HCT116 (cell line): ENCODE measurements at regions not wholly inside any gene's neighbourhood (a gene's known extent, or its start where the extent isn't known, plus 50 kb on each side); places are given as distances from the start of the nearest gene placed in this dataset.
A peak's percentile ranks its signal among the peaks of the same experiment; 100 is the strongest.

Experiments
- ATAC-seq: fragments of 200-7000 bp; cut with Tn5 transposase; 2 replicates; pipeline ENCODE4 v1.9.1; 2020; ENCODE audit warnings: mild to moderate bottlenecking, moderate library complexity
- BruUV-seq: library from RNA; stranded (reverse); fragments of 400-500 nt; replicated peaks from 2 replicates; lab custom pipeline; 2021; lab: Mats Ljungman, UMichigan
- CTCF ChIA-PET: fragments of 300-600 bp; sonication (Branson Sonifier 250); formaldehyde crosslinking; loops from one replicate; lab custom pipeline; 2021; ENCODE audit warnings: antibody characterized with exemption; lab: Charles Lee
- POLR2A ChIA-PET: fragments of 300-600, 350-600 bp; sonication (Branson Sonifier 250); formaldehyde crosslinking; loops from one replicate; lab custom pipeline; 2021; ENCODE audit warnings: antibody characterized with exemption; lab: Charles Lee
- RAD21 ChIA-PET, 2 experiments: fragments of 300-600 bp; sonication (Branson Sonifier 250); formaldehyde crosslinking; loops; one replicate each; lab custom pipeline; 2023; ENCODE audit warnings: low total read pairs in 2 of 2; ENCODE audit not compliant: uncharacterized antibody in 2 of 2, unreplicated experiment in 2 of 2, low non-redundant PET in 1 of 2; lab: Charles Lee
- DNase-seq: peaks from one replicate; pipeline ENCODE4 v3.0.0-alpha.2; 2010; ENCODE audit warnings: low read depth, low spot score
- H2AFZ ChIP-seq: fragments of 200-600 bp; shearing (Covaris generic), sonication (generic); 2 replicates; pipeline ENCODE4 v1.6.1; 2017; ENCODE audit warnings: low read depth, mixed run types, mixed read lengths, antibody characterized with exemption, low read length; ENCODE audit not compliant: poor library complexity, severe bottlenecking
- H3K27ac ChIP-seq: 2 replicates; pipeline ENCODE4 v1.5.1; 2012; ENCODE audit warnings: low read depth, low read length
- H3K27me3 ChIP-seq: fragments of 200-600 bp; sonication (generic); 2 replicates; pipeline ENCODE4 v1.6.1; 2016; ENCODE audit warnings: mixed run types, low read length, mixed read lengths; ENCODE audit not compliant: insufficient read depth
- H3K36me3 ChIP-seq, 2 experiments: fragments of 200-500 bp in 1 of 2; fragments of 200-600 bp in 1 of 2; sonication (Bioruptor generic) in 1 of 2; sonication (generic) in 1 of 2; 2 replicates each; pipeline versions ENCODE4 v1.5.1 to v1.6.1; 2014 to 2016; ENCODE audit warnings: low read length in 2 of 2, inconsistent platforms in 1 of 2, mixed read lengths in 1 of 2, mixed run types in 1 of 2; ENCODE audit not compliant: insufficient read depth in 2 of 2, control insufficient read depth in 1 of 2
- H3K4me1 ChIP-seq, 2 experiments: fragments of 200-600 bp in 1 of 2; sonication (generic) in 1 of 2; 2 replicates each; pipeline versions ENCODE4 v1.5.1 to v1.6.1; 2012 to 2017; ENCODE audit warnings: low read length in 2 of 2, inconsistent platforms in 1 of 2, mild to moderate bottlenecking in 1 of 2, mixed read lengths in 1 of 2, mixed run types in 1 of 2, moderate library complexity in 1 of 2; ENCODE audit not compliant: insufficient read depth in 2 of 2, control insufficient read depth in 1 of 2
- H3K4me2 ChIP-seq: fragments of 200-600 bp; sonication (generic); 2 replicates; pipeline ENCODE4 v1.6.1; 2017; ENCODE audit warnings: mixed run types, low read length, mixed read lengths
- H3K4me3 ChIP-seq, 2 experiments: fragments of 200-600 bp in 1 of 2; sonication (generic) in 1 of 2; replicated peaks in 1 of 2; 2 replicates each; pipeline ENCODE4 v1.5.1; 2011 to 2016; ENCODE audit warnings: low read length in 2 of 2, control low read depth in 1 of 2, low read depth in 1 of 2, mild to moderate bottlenecking in 1 of 2, mixed read lengths in 1 of 2, mixed run types in 1 of 2
- H3K79me2 ChIP-seq: fragments of 200-600 bp; sonication (generic); 2 replicates; pipeline ENCODE4 v1.6.1; 2017; ENCODE audit warnings: mild to moderate bottlenecking, mixed run types, low read length, moderate library complexity, mixed read lengths; ENCODE audit not compliant: insufficient read depth
- H3K9ac ChIP-seq: fragments of 200-600 bp; sonication (generic); 2 replicates; pipeline ENCODE4 v1.6.1; 2016; ENCODE audit warnings: low read length, mixed read lengths
- H3K9me2 ChIP-seq: fragments of 200-600 bp; sonication (generic), shearing (Covaris generic); 2 replicates; pipeline ENCODE4 v1.6.1; 2017; ENCODE audit warnings: mixed run types, mild to moderate bottlenecking, moderate library complexity; ENCODE audit not compliant: insufficient read depth
- H3K9me3 ChIP-seq, 2 experiments: fragments of 200-500 bp in 1 of 2; fragments of 200-600 bp in 1 of 2; sonication (Bioruptor generic) in 1 of 2; sonication (generic) in 1 of 2; 2 replicates each; pipeline ENCODE4 v1.6.1; 2014 to 2017; ENCODE audit warnings: low read length in 2 of 2, mixed read lengths in 2 of 2, inconsistent platforms in 1 of 2, low read depth in 1 of 2, mild to moderate bottlenecking in 1 of 2, mixed run types in 1 of 2, moderate library complexity in 1 of 2; ENCODE audit not compliant: control insufficient read depth in 1 of 2, insufficient read depth in 1 of 2
- H4K20me1 ChIP-seq: fragments of 200-600 bp; sonication (generic), shearing (Covaris generic); 2 replicates; pipeline ENCODE4 v1.6.1; 2017; ENCODE audit warnings: mixed run types, mild to moderate bottlenecking, moderate library complexity; ENCODE audit not compliant: insufficient read depth
- CBX3 ChIP-seq: IDR thresholded peaks from 2 replicates; pipeline ENCODE4 v1.6.1; 2012; ENCODE audit warnings: low read depth
- CTCF ChIP-seq, 3 experiments: fragments of 200-600 bp in 1 of 3; sonication (generic) in 1 of 3; IDR thresholded peaks in 2 of 3; conservative IDR thresholded peaks in 1 of 3; 2 replicates each; pipeline ENCODE4 v1.5.1; 2012 to 2017; ENCODE audit warnings: low read depth in 2 of 3, low read length in 2 of 3, antibody characterized with exemption in 1 of 3, borderline replicate concordance in 1 of 3, control low read depth in 1 of 3, mild to moderate bottlenecking in 1 of 3, mixed read lengths in 1 of 3, mixed run types in 1 of 3, moderate library complexity in 1 of 3; ENCODE audit not compliant: insufficient read depth in 1 of 3
- EGR1 ChIP-seq: IDR thresholded peaks from 2 replicates; pipeline ENCODE4 v1.6.1; 2012; ENCODE audit warnings: low read depth
- EZH2 ChIP-seq: fragments of 200-600 bp; sonication (generic); IDR thresholded peaks from 2 replicates; pipeline ENCODE4 v1.6.1; 2017; ENCODE audit warnings: antibody characterized with exemption, mixed run types
- EZH2phosphoT487 ChIP-seq: fragments of 200-600 bp; IDR thresholded peaks from 2 replicates; pipeline ENCODE4 v1.6.1; 2018; ENCODE audit warnings: antibody characterized with exemption, borderline replicate concordance
- JUND ChIP-seq: IDR thresholded peaks from 2 replicates; pipeline ENCODE4 v1.6.1; 2012
- MAX ChIP-seq: IDR thresholded peaks from 2 replicates; pipeline ENCODE4 v1.6.1; 2012
- POLR2A ChIP-seq: IDR thresholded peaks from 2 replicates; pipeline ENCODE4 v1.7.0; 2011; ENCODE audit warnings: borderline replicate concordance; ENCODE audit not compliant: insufficient read depth, insufficient read length; ENCODE audit errors: extremely low read depth
- RAD21 ChIP-seq: IDR thresholded peaks from 2 replicates; pipeline ENCODE4 v1.6.1; 2012; ENCODE audit warnings: low read depth, mild to moderate bottlenecking
- REST ChIP-seq: IDR thresholded peaks from 2 replicates; pipeline ENCODE4 v1.6.1; 2012; ENCODE audit warnings: low read depth
- SIN3A ChIP-seq: IDR thresholded peaks from 2 replicates; pipeline ENCODE4 v1.6.1; 2012; ENCODE audit warnings: low read depth
- TCF7L2 ChIP-seq: IDR thresholded peaks from 2 replicates; pipeline ENCODE4 v1.7.0; 2011; ENCODE audit warnings: borderline replicate concordance, inconsistent platforms; ENCODE audit not compliant: insufficient read depth, insufficient read length; ENCODE audit errors: extremely low read depth
- YY1 ChIP-seq: IDR thresholded peaks from 2 replicates; pipeline ENCODE4 v1.6.1; 2011; ENCODE audit warnings: low read length, low read depth, moderate library complexity, mild to moderate bottlenecking; ENCODE audit not compliant: insufficient replicate concordance; ENCODE audit errors: extremely low read depth
- ZBTB33 ChIP-seq: IDR thresholded peaks from 2 replicates; pipeline ENCODE4 v1.6.1; 2011; ENCODE audit warnings: mild to moderate bottlenecking, low read length, moderate library complexity; ENCODE audit not compliant: insufficient replicate concordance; ENCODE audit errors: extremely low read depth
- ZFX ChIP-seq: fragments of 450-650 bp; IDR thresholded peaks from 2 replicates; pipeline ENCODE4 v1.6.1; 2017
- intact Hi-C: fragments of 100-400 bp; cut with micrococcal nuclease; formaldehyde crosslinking; loops from 2 replicates; pipeline ENCODE4 v1.10.0; 2022

GRCh38 chr6:110527516-110527915, 51.1 kb upstream of the SLC22A16 start:
- H3K4me3 ChIP-seq = no peak overlapping the region
- DNase-seq (no peak), ATAC-seq (no peak)
- H3K4me2 ChIP-seq = no peak overlapping the region
- H3K4me1 ChIP-seq = peaks cover 0 to 28% of the 10 kb centered on the region in 2 experiments; a peak in 2 of 4 replicates
- ChIA-PET CTCF (interaction anchor here (0.7 to 1.7 kb wide), 2 partner anchors 155 to 1038 kb away, joined by 3 to 9 read pairs; no protein-coding TSS in a partner anchor), RAD21 (interaction anchor here in 1 of 2 experiments (0.7 kb wide), 1 partner anchor 389 kb away, joined by 3 read pairs; no protein-coding TSS in a partner anchor), POLR2A (no interaction called here)
- H3K79me2 ChIP-seq = no peaks in the 10 kb centered on the region
- no peaks in the 10 kb centered on the region for H3K9me3 ChIP-seq
- H3K27me3 ChIP-seq = no peaks in the 10 kb centered on the region
- H4K20me1 ChIP-seq = no peaks in the 10 kb centered on the region
- BruUV-seq = no TSS peak
- intact Hi-C loops = loop anchor here (5.0 kb wide), 2 partner anchors 155 to 350 kb away; no protein-coding TSS in a partner anchor
- H2AFZ ChIP-seq = peak overlapping the region; percentile 63
- TF ChIP-seq TCF7L2 (no peak), REST (no peak), CTCF (IDR thresholded peaks at IDR 0.05 in 2 of 3, conservative IDR thresholded peaks at IDR 0.05 in 1 of 3; ENCODE audit: borderline replicate concordance in 1 of 3, insufficient read depth in 1 of 3, low read depth in 2 of 3, low read length in 2 of 3) (no peak), ZBTB33 (no peak), EZH2 (no peak), YY1 (no peak), ZFX (no peak), POLR2A (no peak), CBX3 (no peak), EZH2phosphoT487 (no peak), MAX (no peak), JUND (no peak), RAD21 (no peak), SIN3A (no peak), EGR1 (no peak)
- no peaks in the 10 kb centered on the region for H3K36me3 ChIP-seq
- H3K9ac ChIP-seq = no peak overlapping the region
- no peaks in the 10 kb centered on the region for H3K9me2 ChIP-seq
- no peak overlapping the region for H3K27ac ChIP-seq
